ENCODE measurements at regions not wholly inside any gene's neighbourhood (a gene's known extent, or its start where the extent isn't known, plus 50 kb on each side); places are given as distances from the start of the nearest gene placed in this dataset.

- Histone ChIP-seq H2AFZ (ENCODE audit: low read depth, low read length, severe bottlenecking) (no peak overlapping the region), H3K27ac (ENCODE audit: low read depth, low read length) (no peak overlapping the region), H3K4me3 (ENCODE audit: insufficient read depth, low read length, poor library complexity, severe bottlenecking) (no peak overlapping the region), H3K9me3 (ENCODE audit: insufficient read depth, low read length) (no peaks in the 10 kb centered on the region), H3K36me3 (ENCODE audit: low read length) (no peaks in the 10 kb centered on the region), H3F3A (ENCODE audit: insufficient read depth) (no peaks in the 10 kb centered on the region), H4K20me1 (ENCODE audit: low read depth, low read length) (no peaks in the 10 kb centered on the region), H3K9ac (ENCODE audit: low read length) (no peak overlapping the region), H3K27me3 (ENCODE audit: low read length) (no peaks in the 10 kb centered on the region), H3K79me2 (ENCODE audit: insufficient read depth, low read length) (no peaks in the 10 kb centered on the region), H3K9me2 (replicated peaks; ENCODE audit: insufficient read depth, low read length) (no peaks in the 10 kb centered on the region), H3K4me2 (ENCODE audit: low read depth, low read length, poor library complexity, severe bottlenecking) (no peak overlapping the region)
- TF ChIP-seq EZH2phosphoT487 (conservative IDR thresholded peaks at IDR 0.05; ENCODE audit: low read length) (no peak), CTCF (IDR thresholded peaks at IDR 0.05; ENCODE audit: insufficient read depth, low read length, poor library complexity, severe bottlenecking) (peak; percentile 48)
Observed at GRCh38 chr13:79973533-79973963, 367.4 kb downstream of the SPRY2 start.

GRCh38 chr13:79972066-79972569 is 368.8 kb downstream of the SPRY2 start:
- TF ChIP-seq CTCF (IDR thresholded peaks at IDR 0.05; ENCODE audit: insufficient read depth, low read length, poor library complexity, severe bottlenecking) = no peak
- no peak for TF ChIP-seq EZH2phosphoT487 (conservative IDR thresholded peaks at IDR 0.05; ENCODE audit: low read length)
- no peaks in the 10 kb centered on the region for H3K9me3 ChIP-seq (ENCODE audit: insufficient read depth, low read length)
- H3K27ac ChIP-seq (ENCODE audit: low read depth, low read length) = no peak overlapping the region
- H3K4me2 ChIP-seq (ENCODE audit: low read depth, low read length, poor library complexity, severe bottlenecking) = no peak overlapping the region
- H4K20me1 ChIP-seq (ENCODE audit: low read depth, low read length) = no peaks in the 10 kb centered on the region
- no peaks in the 10 kb centered on the region for H3K36me3 ChIP-seq (ENCODE audit: low read length)
- no peak overlapping the region for H2AFZ ChIP-seq (ENCODE audit: low read depth, low read length, severe bottlenecking)
- no peaks in the 10 kb centered on the region for H3F3A ChIP-seq (ENCODE audit: insufficient read depth)
- H3K79me2 ChIP-seq (ENCODE audit: insufficient read depth, low read length) = no peaks in the 10 kb centered on the region
- no peaks in the 10 kb centered on the region for H3K9me2 ChIP-seq (replicated peaks; ENCODE audit: insufficient read depth, low read length)
- H3K4me3 ChIP-seq (ENCODE audit: insufficient read depth, low read length, poor library complexity, severe bottlenecking) = no peak overlapping the region
- H3K27me3 ChIP-seq (ENCODE audit: low read length) = no peaks in the 10 kb centered on the region
- no peak overlapping the region for H3K9ac ChIP-seq (ENCODE audit: low read length)

GRCh38 chr13:79966493-79966895 is 374.4 kb downstream of the SPRY2 start:
- no peaks in the 10 kb centered on the region for H3K27me3 ChIP-seq (ENCODE audit: low read length)
- no peaks in the 10 kb centered on the region for H3F3A ChIP-seq (ENCODE audit: insufficient read depth)
- no peak overlapping the region for H3K27ac ChIP-seq (ENCODE audit: low read depth, low read length)
- H3K9ac ChIP-seq (ENCODE audit: low read length) = no peak overlapping the region
- H2AFZ ChIP-seq (ENCODE audit: low read depth, low read length, severe bottlenecking) = no peak overlapping the region
- H3K4me3 ChIP-seq (ENCODE audit: insufficient read depth, low read length, poor library complexity, severe bottlenecking) = no peak overlapping the region
- no peaks in the 10 kb centered on the region for H3K9me2 ChIP-seq (replicated peaks; ENCODE audit: insufficient read depth, low read length)
- no peaks in the 10 kb centered on the region for H4K20me1 ChIP-seq (ENCODE audit: low read depth, low read length)
- TF ChIP-seq EZH2phosphoT487 (conservative IDR thresholded peaks at IDR 0.05; ENCODE audit: low read length) (no peak), CTCF (IDR thresholded peaks at IDR 0.05; ENCODE audit: insufficient read depth, low read length, poor library complexity, severe bottlenecking) (no peak)
- H3K9me3 ChIP-seq (ENCODE audit: insufficient read depth, low read length) = no peaks in the 10 kb centered on the region
- H3K4me2 ChIP-seq (ENCODE audit: low read depth, low read length, poor library complexity, severe bottlenecking) = no peak overlapping the region
- no peaks in the 10 kb centered on the region for H3K79me2 ChIP-seq (ENCODE audit: insufficient read depth, low read length)
- H3K36me3 ChIP-seq (ENCODE audit: low read length) = no peaks in the 10 kb centered on the region

Data from SU-DHL-6 (cell line).